Coronary artery (tissue), 2 donors: ENCODE measurements at regions not wholly inside any gene's neighbourhood (a gene's known extent, or its start where the extent isn't known, plus 50 kb on each side); places are given as distances from the start of the nearest gene placed in this dataset.
A peak's percentile ranks its signal among the peaks of the same experiment; 100 is the strongest.
"Not testable (repeated sequence)": the region's sequence is repeated elsewhere in the genome, so short reads cannot be mapped to it uniquely, and the experiment has no call there.

Source experiments
- DNase-seq: peaks from one replicate; pipeline ENCODE4 v3.0.0-alpha.2; 2017; ENCODE audit warnings: low spot score
- H3K27ac ChIP-seq, 2 donors: fragments of 200-600 bp; sonication (generic); one replicate each; pipeline ENCODE4 v1.5.1; 2016 to 2019
- H3K4me3 ChIP-seq: fragments of 200-600 bp; sonication (generic); 2 replicates; pipeline ENCODE4 v1.5.1; 2016; ENCODE audit warnings: mild to moderate bottlenecking, moderate library complexity
- CTCF ChIP-seq: fragments of 200-600 bp; sonication (generic); IDR thresholded peaks from one replicate; pipeline ENCODE4 v1.5.1; 2019; ENCODE audit warnings: antibody characterized with exemption

- no peak for DNase-seq
- no peak for TF ChIP-seq CTCF
- H3K27ac ChIP-seq, result no peak overlapping the region
- no peak overlapping the region for H3K4me3 ChIP-seq
These were observed 83.2 kb upstream of the USP24 start for GRCh38 chr1:55298167-55298894.

GRCh38 chr1:55296247-55296646 lies 81.1 kb upstream of the USP24 start:
- DNase-seq, H3K27ac ChIP-seq, H3K4me3 ChIP-seq: not testable (repeated sequence)

GRCh38 chr1:55289614-55290013 lies 74.5 kb upstream of the USP24 start:
- no peak overlapping the region for H3K4me3 ChIP-seq
- DNase-seq, result no peak
- no peak for TF ChIP-seq CTCF
- H3K27ac ChIP-seq, result no peak overlapping the region

- no peak for TF ChIP-seq CTCF
- DNase-seq, result no peak
- Histone ChIP-seq H3K4me3 (no peak overlapping the region), H3K27ac (no peak overlapping the region)
These were observed 73.9 kb upstream of the USP24 start for GRCh38 chr1:55289042-55289441.

- Histone ChIP-seq H3K4me3 (peak overlapping the region; percentile 50), H3K27ac (no peak overlapping the region)
- DNase-seq, result no peak
- no peak for TF ChIP-seq CTCF
These were observed 73.1 kb upstream of the USP24 start for GRCh38 chr1:55288245-55288644.

- Histone ChIP-seq H3K4me3 (peak overlapping the region; percentile 50), H3K27ac (no peak overlapping the region)
- no peak for DNase-seq
- TF ChIP-seq CTCF, result no peak
These were observed 72.6 kb upstream of the USP24 start for GRCh38 chr1:55287723-55288122.

GRCh38 chr1:55286856-55287602 lies 71.9 kb upstream of the USP24 start:
- TF ChIP-seq CTCF, result no peak
- Histone ChIP-seq H3K27ac (no peak overlapping the region), H3K4me3 (no peak overlapping the region)
- no peak for DNase-seq
